PC-9 (cell line): ENCODE measurements at regions not wholly inside any gene's neighbourhood (a gene's known extent, or its start where the extent isn't known, plus 50 kb on each side); places are given as distances from the start of the nearest gene placed in this dataset.

Experiments
- EZH2 ChIP-seq: fragments of 200-600 bp; sonication (generic); IDR thresholded peaks from 2 replicates; pipeline ENCODE4 v1.8.0; 2017; ENCODE audit warnings: antibody characterized with exemption, low read depth
- TF ChIP-seq, protein P1 (sequence below): fragments of 200-600 bp; sonication (generic); conservative IDR thresholded peaks from 2 replicates; pipeline ENCODE4 v1.6.1; 2017; ENCODE audit warnings: mixed run types, antibody characterized with exemption, mild to moderate bottlenecking, moderate library complexity

DNA sequence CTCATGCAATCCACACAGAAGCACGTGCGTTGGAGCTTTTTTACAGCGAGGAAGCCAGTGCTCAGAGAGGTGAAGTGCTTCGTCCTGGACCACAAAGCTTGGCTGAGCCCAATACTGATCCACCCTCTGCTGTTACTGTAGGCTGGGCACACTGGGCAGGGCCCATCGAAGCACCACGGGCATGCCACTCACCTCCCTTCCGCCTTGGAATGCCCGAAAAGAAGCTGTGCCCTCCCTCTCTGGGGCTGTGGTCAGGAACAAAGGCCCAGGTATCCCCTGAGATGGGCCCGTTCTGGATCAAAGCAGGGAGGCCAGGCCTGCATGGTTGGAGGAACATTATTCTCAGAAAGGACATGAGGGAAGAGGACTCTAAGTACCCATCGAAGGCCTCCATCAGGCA lies 206.7 kb upstream of the C1orf174 start:
- TF ChIP-seq, protein P1, sequence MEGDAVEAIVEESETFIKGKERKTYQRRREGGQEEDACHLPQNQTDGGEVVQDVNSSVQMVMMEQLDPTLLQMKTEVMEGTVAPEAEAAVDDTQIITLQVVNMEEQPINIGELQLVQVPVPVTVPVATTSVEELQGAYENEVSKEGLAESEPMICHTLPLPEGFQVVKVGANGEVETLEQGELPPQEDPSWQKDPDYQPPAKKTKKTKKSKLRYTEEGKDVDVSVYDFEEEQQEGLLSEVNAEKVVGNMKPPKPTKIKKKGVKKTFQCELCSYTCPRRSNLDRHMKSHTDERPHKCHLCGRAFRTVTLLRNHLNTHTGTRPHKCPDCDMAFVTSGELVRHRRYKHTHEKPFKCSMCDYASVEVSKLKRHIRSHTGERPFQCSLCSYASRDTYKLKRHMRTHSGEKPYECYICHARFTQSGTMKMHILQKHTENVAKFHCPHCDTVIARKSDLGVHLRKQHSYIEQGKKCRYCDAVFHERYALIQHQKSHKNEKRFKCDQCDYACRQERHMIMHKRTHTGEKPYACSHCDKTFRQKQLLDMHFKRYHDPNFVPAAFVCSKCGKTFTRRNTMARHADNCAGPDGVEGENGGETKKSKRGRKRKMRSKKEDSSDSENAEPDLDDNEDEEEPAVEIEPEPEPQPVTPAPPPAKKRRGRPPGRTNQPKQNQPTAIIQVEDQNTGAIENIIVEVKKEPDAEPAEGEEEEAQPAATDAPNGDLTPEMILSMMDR, result no peak
- TF ChIP-seq EZH2, result no peak
